HepG2 (cell line): ENCODE measurements at regions not wholly inside any gene's neighbourhood (a gene's known extent, or its start where the extent isn't known, plus 50 kb on each side); places are given as distances from the start of the nearest gene placed in this dataset.

ENCODE experiments used
- ATAC-seq: fragments of 200-7000 bp; cut with Tn5 transposase; 3 replicates; pipeline ENCODE4 v1.9.1; 2020; ENCODE audit warnings: mild to moderate bottlenecking, moderate library complexity
- BruUV-seq: library from RNA; stranded (reverse); fragments of 400-500 nt; replicated peaks from 2 replicates; lab custom pipeline; 2021; lab: Mats Ljungman, UMichigan
- CTCF ChIA-PET: fragments of 300-600 bp; formaldehyde crosslinking; extraction: SDS; loops from one replicate; lab custom pipeline; 2021; ENCODE audit warnings: low total read pairs, inconsistent platforms, low intra/inter-chr PET ratio; lab: Yijun Ruan, JAX
- POLR2A ChIA-PET: fragments of 350-600 bp; sonication (Branson Sonifier 250); formaldehyde crosslinking; loops from one replicate; lab custom pipeline; 2020; ENCODE audit warnings: antibody characterized with exemption, inconsistent platforms; lab: Yijun Ruan, JAX
- DNase-seq: peaks from one replicate; pipeline ENCODE4 v3.0.0-alpha.2; 2015; ENCODE audit warnings: low spot score
- FAIRE-seq: peaks from 3 replicates; lab custom pipeline; 2011; peaks lifted over from hg19 to GRCh38; lab: Jason Lieb, UNC
- H2AFZ ChIP-seq: one replicate; pipeline ENCODE4 v1.6.1; 2011; ENCODE audit warnings: low read length, inconsistent platforms
- H3K27ac ChIP-seq: fragments of 300-600 bp; 3 replicates; pipeline ENCODE4 v1.8.0; 2011; ENCODE audit warnings: mixed run types, mild to moderate bottlenecking, mixed read lengths, low read length, inconsistent platforms; ENCODE audit not compliant: insufficient read depth; ENCODE audit errors: extremely low read length
- H3K27me3 ChIP-seq, 2 experiments: fragments of 200-600 bp in 1 of 2; 2 replicates in 1 of 2; 3 replicates in 1 of 2; pipeline versions ENCODE4 v1.6.0 to v1.8.0; 2011; ENCODE audit warnings: low read length in 2 of 2, mild to moderate bottlenecking in 2 of 2, moderate library complexity in 2 of 2, inconsistent platforms in 1 of 2; ENCODE audit not compliant: insufficient read depth in 2 of 2, control insufficient read depth in 1 of 2
- H3K36me3 ChIP-seq, 2 experiments: fragments of 200-600 bp in 1 of 2; replicated peaks in 1 of 2; 2 replicates in 1 of 2; 3 replicates in 1 of 2; pipeline versions ENCODE4 v1.5.1 to v1.8.0; 2011; ENCODE audit warnings: low read length in 2 of 2, inconsistent platforms in 1 of 2; ENCODE audit not compliant: insufficient read depth in 2 of 2, control insufficient read depth in 1 of 2
- H3K4me1 ChIP-seq: 2 replicates; pipeline ENCODE4 v1.5.1; 2012; ENCODE audit warnings: low read length, inconsistent platforms; ENCODE audit not compliant: insufficient read depth
- H3K4me2 ChIP-seq: 2 replicates; pipeline ENCODE4 v1.6.0; 2011; ENCODE audit warnings: low read depth, low read length, inconsistent platforms
- H3K4me3 ChIP-seq, 3 experiments: fragments of 200-600 bp in 1 of 3; sonication (generic), shearing (Covaris generic) in 1 of 3; replicated peaks in 1 of 3; 2 replicates each; pipeline ENCODE4 v1.5.1; 2011 to 2016; ENCODE audit warnings: low read length in 3 of 3, inconsistent platforms in 2 of 3, low read depth in 2 of 3, mild to moderate bottlenecking in 2 of 3, control low read depth in 1 of 3, mixed read lengths in 1 of 3; ENCODE audit not compliant: insufficient read depth in 1 of 3
- H3K79me2 ChIP-seq: one replicate; pipeline ENCODE4 v1.6.1; 2011; ENCODE audit warnings: low read length, inconsistent platforms; ENCODE audit not compliant: insufficient read depth
- H3K9ac ChIP-seq: 2 replicates; pipeline ENCODE4 v1.6.0; 2011; ENCODE audit warnings: mild to moderate bottlenecking, low read depth, low read length, inconsistent platforms; ENCODE audit not compliant: insufficient read depth
- H3K9me3 ChIP-seq: 2 replicates; pipeline ENCODE4 v1.5.1; 2012; ENCODE audit warnings: mild to moderate bottlenecking, low read length
- H4K20me1 ChIP-seq: 2 replicates; pipeline ENCODE4 v1.6.0; 2011; ENCODE audit warnings: inconsistent platforms, mild to moderate bottlenecking, low read length, moderate library complexity; ENCODE audit not compliant: insufficient read depth
- MLXIP ChIP-seq: sonication (generic); formaldehyde crosslinking; IDR thresholded peaks from 2 replicates; pipeline ENCODE4 v1.9.0; 2021; ENCODE audit warnings: missing genetic modification reagents, borderline replicate concordance
- NCOA2 ChIP-seq: sonication (generic); formaldehyde crosslinking; IDR thresholded peaks from 2 replicates; pipeline ENCODE4 v1.8.0; 2022; ENCODE audit warnings: inconsistent platforms
- RAD51 ChIP-seq: fragments of 450-650 bp; IDR thresholded peaks from 2 replicates; pipeline ENCODE4 v1.6.1; 2016; ENCODE audit warnings: borderline replicate concordance
- ZBTB44 ChIP-seq: sonication (generic); formaldehyde crosslinking; IDR thresholded peaks from 2 replicates; pipeline ENCODE4 v1.4.0; 2020; ENCODE audit warnings: missing genetic modification reagents
- ZKSCAN5 ChIP-seq: sonication (generic); formaldehyde crosslinking; IDR thresholded peaks from 2 replicates; pipeline ENCODE4 v1.5.1; 2020; ENCODE audit warnings: mild to moderate bottlenecking, missing genetic modification reagents
- ZNF136 ChIP-seq: sonication (generic); formaldehyde crosslinking; IDR thresholded peaks from 2 replicates; pipeline ENCODE4 v1.8.1; 2022; ENCODE audit warnings: low read depth, mild to moderate bottlenecking, moderate library complexity, missing genetic modification reagents
- ZNF503 ChIP-seq: sonication (generic); formaldehyde crosslinking; IDR thresholded peaks from 2 replicates; pipeline ENCODE4 v1.4.0; 2020; ENCODE audit warnings: missing genetic modification reagents
- WGBS: methylation state at CpG from one replicate; pipeline ENCODE4 v1.1.6; 2017; ENCODE audit warnings: low lambda C conversion rate; 5-methylcytosine and 5-hydroxymethylcytosine counted together
- in situ Hi-C: cut with HindIII; loops from 2 replicates; pipeline ENCODE4 v1.10.0; 2017; ENCODE audit warnings: low pct_unique_long_range_greater_than_20kb; ENCODE audit not compliant: extremely low pct_ligation_motif_present
- intact Hi-C: fragments of 100-400 bp; cut with micrococcal nuclease; formaldehyde crosslinking; loops from one replicate; pipeline ENCODE4 v1.10.0; 2022; ENCODE audit not compliant: unreplicated experiment

- H3K4me2 ChIP-seq, result no peak overlapping the region
- no peak for ATAC-seq
- no peak overlapping the region for H2AFZ ChIP-seq
- TF ChIP-seq ZNF503 (no peak), NCOA2 (CRISPR knock-in tag) (no peak), ZNF136 (no peak), RAD51 (no peak), ZKSCAN5 (CRISPR knock-in tag) (no peak), ZBTB44 (CRISPR knock-in tag) (no peak), MLXIP (CRISPR knock-in tag) (no peak)
- TF ChIP-seq, all 625 proteins: peak for 0
- 29% methylated on average over 2 of the region's 2 CpGs for WGBS
- Histone ChIP-seq H3K4me1 (no peaks in the 10 kb centered on the region), H3K27me3 (no peaks in the 10 kb centered on the region; a peak in 1 of 5 replicates), H3K9me3 (no peaks in the 10 kb centered on the region), H3K9ac (no peak overlapping the region), H3K4me3 (no peak overlapping the region), H3K27ac (no peak overlapping the region), H4K20me1 (no peaks in the 10 kb centered on the region), H3K79me2 (no peaks in the 10 kb centered on the region), H3K36me3 (no peaks in the 10 kb centered on the region)
- intact Hi-C loops, result no loop called here
- no peak for DNase-seq
- ChIA-PET POLR2A (no interaction called here), CTCF (no interaction called here)
- no TSS peak for BruUV-seq
- no peak for FAIRE-seq
- in situ Hi-C loops, result no loop called here
Observed at GRCh38 chr10:23945845-23946244, 263.1 kb upstream of the KIAA1217 start.
